GM12874 (cell line): ENCODE measurements at regions not wholly inside any gene's neighbourhood (a gene's known extent, or its start where the extent isn't known, plus 50 kb on each side); places are given as distances from the start of the nearest gene placed in this dataset.

ENCODE experiments used
- CTCF ChIP-seq: IDR thresholded peaks from 2 replicates; pipeline ENCODE4 v1.5.1; 2011; ENCODE audit warnings: low read depth, mild to moderate bottlenecking, control low read depth, low read length, moderate library complexity; ENCODE audit not compliant: insufficient read depth

GRCh38 chr3:152071924-152072323, 196.8 kb upstream of the MBNL1 start:
- peak; percentile 40; the same call in 1 of the 2 replicates for TF ChIP-seq CTCF

GRCh38 chr3:152073267-152073666, 195.5 kb upstream of the MBNL1 start:
- no peak for TF ChIP-seq CTCF

GRCh38 chr3:152076148-152076547, 192.6 kb upstream of the MBNL1 start:
- TF ChIP-seq CTCF: no peak

GRCh38 chr3:152079980-152080379, 188.7 kb upstream of the MBNL1 start:
- no peak for TF ChIP-seq CTCF

- TF ChIP-seq CTCF: no peak
Measured at GRCh38 chr3:152083135-152083534, 185.6 kb upstream of the MBNL1 start.

- TF ChIP-seq CTCF: no peak
Measured at GRCh38 chr3:152084441-152085158, 184.1 kb upstream of the MBNL1 start.

GRCh38 chr3:152087153-152087552, 181.6 kb upstream of the MBNL1 start:
- TF ChIP-seq CTCF: no peak
